Dendritic cell treated with granulocyte-macrophage colony-stimulating factor and Interleukin-4, amounts not matched to agents 40 ng/mL and 50 ng/mL, for 4 days (primary cell): ENCODE measurements at regions not wholly inside any gene's neighbourhood (a gene's known extent, or its start where the extent isn't known, plus 50 kb on each side); places are given as distances from the start of the nearest gene placed in this dataset.
"Not testable (repeated sequence)": the region's sequence is repeated elsewhere in the genome, so short reads cannot be mapped to it uniquely, and the experiment has no call there.

Experiments
- H3K27ac Mint-ChIP-seq: one replicate; pipeline ENCODE4 v1.8.0; 2022; ENCODE audit warnings: mild to moderate bottlenecking, mixed read lengths
- H3K27me3 Mint-ChIP-seq: one replicate; pipeline ENCODE4 v1.8.0; 2022; ENCODE audit warnings: mild to moderate bottlenecking, mixed read lengths
- H3K36me3 Mint-ChIP-seq: one replicate; pipeline ENCODE4 v1.8.0; 2022; ENCODE audit warnings: low read depth, mixed read lengths
- H3K4me1 Mint-ChIP-seq: one replicate; pipeline ENCODE4 v1.8.0; 2022; ENCODE audit warnings: low read depth, mixed read lengths
- H3K4me3 Mint-ChIP-seq: one replicate; pipeline ENCODE4 v1.8.0; 2022; ENCODE audit warnings: mild to moderate bottlenecking, moderate library complexity, mixed read lengths
- H3K9me3 Mint-ChIP-seq: one replicate; pipeline ENCODE4 v1.8.0; 2022; ENCODE audit warnings: mixed read lengths
- intact Hi-C: fragments of 100-400 bp; cut with micrococcal nuclease; formaldehyde crosslinking; loops from one replicate; pipeline ENCODE4 v1.15.0; 2022

GRCh38 chr4:186846426-186846825 lies 122.8 kb upstream of the FAT1 start:
- no peaks in the 10 kb centered on the region for H3K4me1 Mint-ChIP-seq
- H3K27me3 Mint-ChIP-seq, result no peaks in the 10 kb centered on the region
- intact Hi-C loops, result no loop called here
- H3K9me3 Mint-ChIP-seq, result peaks cover 27% of the 10 kb centered on the region
- no peak overlapping the region for H3K4me3 Mint-ChIP-seq
- no peaks in the 10 kb centered on the region for H3K36me3 Mint-ChIP-seq
- H3K27ac Mint-ChIP-seq, result no peak overlapping the region

- peaks cover 32% of the 10 kb centered on the region for H3K9me3 Mint-ChIP-seq
- intact Hi-C loops, H3K36me3 Mint-ChIP-seq, H3K27ac Mint-ChIP-seq, H3K4me3 Mint-ChIP-seq, H3K4me1 Mint-ChIP-seq, H3K27me3 Mint-ChIP-seq: not testable (repeated sequence)
Observed at GRCh38 chr4:186847429-186848131, 123.9 kb upstream of the FAT1 start.

GRCh38 chr4:186848437-186848836 lies 124.8 kb upstream of the FAT1 start:
- no peaks in the 10 kb centered on the region for H3K4me1 Mint-ChIP-seq
- H3K9me3 Mint-ChIP-seq, result peaks cover 26% of the 10 kb centered on the region
- no peaks in the 10 kb centered on the region for H3K27me3 Mint-ChIP-seq
- intact Hi-C loops, result no loop called here
- H3K36me3 Mint-ChIP-seq, result no peaks in the 10 kb centered on the region
- H3K27ac Mint-ChIP-seq, result no peak overlapping the region
- no peak overlapping the region for H3K4me3 Mint-ChIP-seq

- H3K27ac Mint-ChIP-seq, result no peak overlapping the region
- H3K9me3 Mint-ChIP-seq, result peaks cover 16% of the 10 kb centered on the region
- no peaks in the 10 kb centered on the region for H3K27me3 Mint-ChIP-seq
- no peaks in the 10 kb centered on the region for H3K4me1 Mint-ChIP-seq
- H3K36me3 Mint-ChIP-seq, result no peaks in the 10 kb centered on the region
- intact Hi-C loops, result no loop called here
- H3K4me3 Mint-ChIP-seq, result no peak overlapping the region
Observed at GRCh38 chr4:186851291-186852072, 127.8 kb upstream of the FAT1 start.

- Mint-ChIP-seq H3K9me3 (peaks cover 16% of the 10 kb centered on the region), H3K27ac (no peak overlapping the region), H3K4me3 (no peak overlapping the region), H3K4me1 (no peaks in the 10 kb centered on the region), H3K36me3 (no peaks in the 10 kb centered on the region), H3K27me3 (no peaks in the 10 kb centered on the region)
- intact Hi-C loops, result no loop called here
Observed at GRCh38 chr4:186852073-186852420, 128.4 kb upstream of the FAT1 start.

- no peaks in the 10 kb centered on the region for H3K36me3 Mint-ChIP-seq
- no peak overlapping the region for H3K27ac Mint-ChIP-seq
- H3K27me3 Mint-ChIP-seq, result no peaks in the 10 kb centered on the region
- intact Hi-C loops, result no loop called here
- H3K4me1 Mint-ChIP-seq, result no peaks in the 10 kb centered on the region
- H3K4me3 Mint-ChIP-seq, result no peak overlapping the region
- H3K9me3 Mint-ChIP-seq, result peaks cover 16% of the 10 kb centered on the region
Observed at GRCh38 chr4:186852964-186853391, 129.3 kb upstream of the FAT1 start.

GRCh38 chr4:186854256-186854655 lies 130.6 kb upstream of the FAT1 start:
- no peak overlapping the region for H3K4me3 Mint-ChIP-seq
- intact Hi-C loops, result no loop called here
- H3K9me3 Mint-ChIP-seq, result peaks cover 16% of the 10 kb centered on the region
- no peaks in the 10 kb centered on the region for H3K36me3 Mint-ChIP-seq
- no peaks in the 10 kb centered on the region for H3K27me3 Mint-ChIP-seq
- H3K27ac Mint-ChIP-seq, result no peak overlapping the region
- no peaks in the 10 kb centered on the region for H3K4me1 Mint-ChIP-seq

GRCh38 chr4:186855111-186855510 lies 131.5 kb upstream of the FAT1 start:
- Mint-ChIP-seq H3K36me3 (no peaks in the 10 kb centered on the region), H3K27ac (no peak overlapping the region), H3K27me3 (no peaks in the 10 kb centered on the region), H3K9me3 (peaks cover 16% of the 10 kb centered on the region), H3K4me1 (no peaks in the 10 kb centered on the region), H3K4me3 (no peak overlapping the region)
- intact Hi-C loops, result no loop called here

- Mint-ChIP-seq H3K36me3 (no peaks in the 10 kb centered on the region), H3K27ac (no peak overlapping the region), H3K9me3 (peaks cover 9% of the 10 kb centered on the region), H3K27me3 (no peaks in the 10 kb centered on the region), H3K4me1 (no peaks in the 10 kb centered on the region), H3K4me3 (no peak overlapping the region)
- intact Hi-C loops, result no loop called here
Observed at GRCh38 chr4:186857793-186858192, 134.1 kb upstream of the FAT1 start.

- Mint-ChIP-seq H3K36me3 (no peaks in the 10 kb centered on the region), H3K4me1 (no peaks in the 10 kb centered on the region), H3K9me3 (peaks cover 15% of the 10 kb centered on the region), H3K4me3 (no peak overlapping the region), H3K27me3 (no peaks in the 10 kb centered on the region), H3K27ac (no peak overlapping the region)
- intact Hi-C loops, result no loop called here
Observed at GRCh38 chr4:186858355-186858754, 134.7 kb upstream of the FAT1 start.

- H3K4me1 Mint-ChIP-seq, result no peaks in the 10 kb centered on the region
- H3K4me3 Mint-ChIP-seq, result no peak overlapping the region
- H3K27me3 Mint-ChIP-seq, result no peaks in the 10 kb centered on the region
- peaks cover 20% of the 10 kb centered on the region for H3K9me3 Mint-ChIP-seq
- intact Hi-C loops, result no loop called here
- no peaks in the 10 kb centered on the region for H3K36me3 Mint-ChIP-seq
- no peak overlapping the region for H3K27ac Mint-ChIP-seq
Observed at GRCh38 chr4:186859420-186859819, 135.8 kb upstream of the FAT1 start.

- Mint-ChIP-seq H3K36me3 (no peaks in the 10 kb centered on the region), H3K4me3 (no peak overlapping the region), H3K9me3 (peaks cover 20% of the 10 kb centered on the region), H3K4me1 (no peaks in the 10 kb centered on the region), H3K27me3 (no peaks in the 10 kb centered on the region), H3K27ac (no peak overlapping the region)
- intact Hi-C loops, result no loop called here
Observed at GRCh38 chr4:186861317-186861716, 137.7 kb upstream of the FAT1 start.

GRCh38 chr4:186871856-186872255 lies 148.2 kb upstream of the FAT1 start:
- Mint-ChIP-seq H3K36me3 (no peaks in the 10 kb centered on the region), H3K4me3 (no peak overlapping the region), H3K9me3 (peaks cover 31% of the 10 kb centered on the region), H3K4me1 (no peaks in the 10 kb centered on the region), H3K27ac (no peak overlapping the region), H3K27me3 (no peaks in the 10 kb centered on the region)
- intact Hi-C loops, result no loop called here

- H3K4me3 Mint-ChIP-seq, intact Hi-C loops, H3K27me3 Mint-ChIP-seq, H3K36me3 Mint-ChIP-seq, H3K4me1 Mint-ChIP-seq, H3K27ac Mint-ChIP-seq: not testable (repeated sequence)
- H3K9me3 Mint-ChIP-seq, result peaks cover 29% of the 10 kb centered on the region
Observed at GRCh38 chr4:186873095-186873494, 149.4 kb upstream of the FAT1 start.

GRCh38 chr4:186875476-186875875 lies 151.8 kb upstream of the FAT1 start:
- intact Hi-C loops, result no loop called here
- Mint-ChIP-seq H3K27ac (no peak overlapping the region), H3K9me3 (peaks cover 52% of the 10 kb centered on the region), H3K27me3 (no peaks in the 10 kb centered on the region), H3K4me3 (no peak overlapping the region), H3K4me1 (no peaks in the 10 kb centered on the region), H3K36me3 (no peaks in the 10 kb centered on the region)
